ENCODE measurements at regions not wholly inside any gene's neighbourhood (a gene's known extent, or its start where the extent isn't known, plus 50 kb on each side); places are given as distances from the start of the nearest gene placed in this dataset.

DNA sequence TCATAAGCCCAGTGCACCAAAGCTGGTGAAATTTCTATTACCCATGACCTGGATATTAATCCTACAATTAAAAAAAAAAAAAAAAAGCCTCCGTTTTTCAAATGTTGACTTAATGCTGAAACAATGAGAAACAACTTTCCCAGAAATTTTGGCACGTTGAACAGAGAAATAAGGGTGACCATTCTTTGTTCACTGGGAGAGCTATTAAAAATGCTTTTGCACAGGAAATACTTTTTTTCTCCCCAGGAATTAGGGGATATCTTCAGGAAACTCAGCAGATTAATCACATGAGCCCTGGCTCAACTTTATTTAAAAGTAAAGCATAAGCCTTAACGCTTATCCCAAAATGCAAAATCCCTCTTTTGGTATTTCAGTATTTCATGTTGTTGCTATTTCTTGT lies 54.8 kb upstream of the FLRT2 start:
- no peak for DNase-seq (ENCODE audit: low spot score)

DNA sequence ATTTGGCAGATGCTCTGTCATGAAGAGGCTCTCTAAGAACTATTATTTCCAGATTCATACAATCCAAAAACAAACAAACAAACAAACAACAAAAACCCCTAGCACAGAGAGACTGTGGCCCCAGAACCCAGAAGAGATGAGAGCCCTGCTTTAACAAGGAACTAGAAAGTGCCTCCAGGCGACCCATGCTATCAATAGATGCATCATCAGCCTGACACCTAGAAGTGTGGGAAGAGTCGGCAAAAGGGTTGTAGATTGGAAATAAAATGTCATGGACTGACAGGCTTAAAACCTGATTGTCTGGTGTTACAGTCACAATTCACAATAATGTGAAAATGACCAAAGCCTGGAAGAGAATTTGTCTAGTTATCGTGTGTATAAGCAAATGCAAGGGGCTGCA lies 50.6 kb upstream of the FLRT2 start:
- no peak for DNase-seq (ENCODE audit: low spot score)

DNA sequence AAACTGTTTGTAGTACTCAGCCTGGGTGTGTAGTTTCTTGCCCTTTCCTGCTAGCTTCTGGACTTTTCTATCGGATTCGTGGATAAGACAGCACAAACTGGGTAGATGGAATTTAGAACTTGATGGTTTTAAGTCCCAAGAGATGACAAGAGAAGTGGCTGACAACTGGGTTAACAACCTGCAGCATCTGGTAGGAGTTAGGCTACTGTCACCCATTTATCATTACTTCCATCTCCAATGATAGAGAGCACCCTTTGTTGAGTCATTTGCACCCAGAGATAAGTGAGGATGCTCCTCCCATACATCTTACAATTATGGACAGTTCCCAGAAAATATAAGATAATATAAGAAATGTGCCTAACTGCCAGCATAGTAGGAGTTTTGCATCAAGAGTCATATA lies 50.2 kb upstream of the FLRT2 start:
- DNase-seq (ENCODE audit: low spot score) = no peak

All from hematopoietic multipotent progenitor cell treated with erythropoietin and hydrocortisone succinate and interleukin-3 and kit ligand, for 15 days (in vitro differentiated cells).